Bronchial epithelial cell (primary cell): ENCODE measurements at regions not wholly inside any gene's neighbourhood (a gene's known extent, or its start where the extent isn't known, plus 50 kb on each side); places are given as distances from the start of the nearest gene placed in this dataset.
"Not testable (repeated sequence)": the region's sequence is repeated elsewhere in the genome, so short reads cannot be mapped to it uniquely, and the experiment has no call there.

Experiments
- DNase-seq: peaks from one replicate; pipeline ENCODE4 v3.0.0-alpha.2; 2010; ENCODE audit warnings: low read depth
- FAIRE-seq: peaks from 2 replicates; lab custom pipeline; 2011; peaks lifted over from hg19 to GRCh38; lab: Jason Lieb, UNC
- H3K27me3 ChIP-seq: 2 replicates; pipeline ENCODE4 v1.5.1; 2011; ENCODE audit warnings: low read length; ENCODE audit not compliant: control insufficient read depth, insufficient read depth
- H3K36me3 ChIP-seq: 2 replicates; pipeline ENCODE4 v1.5.1; 2011; ENCODE audit warnings: low read length; ENCODE audit not compliant: control insufficient read depth, insufficient read depth
- H3K4me3 ChIP-seq: 2 replicates; pipeline ENCODE4 v1.5.1; 2011; ENCODE audit warnings: mild to moderate bottlenecking, low read depth, low read length, control low read depth
- CTCF ChIP-seq: IDR thresholded peaks from 2 replicates; pipeline ENCODE4 v1.5.1; 2011; ENCODE audit warnings: mild to moderate bottlenecking, moderate library complexity, low read length, control low read depth, inconsistent platforms; ENCODE audit not compliant: insufficient read depth, severe bottlenecking

GRCh38 chr18:59079264-59079663 is 60.4 kb upstream of the SEC11C start:
- no peaks in the 10 kb centered on the region for H3K36me3 ChIP-seq
- peaks cover 2% of the 10 kb centered on the region for H3K27me3 ChIP-seq
- TF ChIP-seq CTCF = no peak
- H3K4me3 ChIP-seq = no peak overlapping the region
- FAIRE-seq (peak; percentile 66), DNase-seq (peak; percentile 33)

GRCh38 chr18:59079687-59080501 is 59.8 kb upstream of the SEC11C start:
- not testable (repeated sequence) for H3K4me3 ChIP-seq, H3K27me3 ChIP-seq, FAIRE-seq, H3K36me3 ChIP-seq
- DNase-seq = peak; percentile 56

DNA sequence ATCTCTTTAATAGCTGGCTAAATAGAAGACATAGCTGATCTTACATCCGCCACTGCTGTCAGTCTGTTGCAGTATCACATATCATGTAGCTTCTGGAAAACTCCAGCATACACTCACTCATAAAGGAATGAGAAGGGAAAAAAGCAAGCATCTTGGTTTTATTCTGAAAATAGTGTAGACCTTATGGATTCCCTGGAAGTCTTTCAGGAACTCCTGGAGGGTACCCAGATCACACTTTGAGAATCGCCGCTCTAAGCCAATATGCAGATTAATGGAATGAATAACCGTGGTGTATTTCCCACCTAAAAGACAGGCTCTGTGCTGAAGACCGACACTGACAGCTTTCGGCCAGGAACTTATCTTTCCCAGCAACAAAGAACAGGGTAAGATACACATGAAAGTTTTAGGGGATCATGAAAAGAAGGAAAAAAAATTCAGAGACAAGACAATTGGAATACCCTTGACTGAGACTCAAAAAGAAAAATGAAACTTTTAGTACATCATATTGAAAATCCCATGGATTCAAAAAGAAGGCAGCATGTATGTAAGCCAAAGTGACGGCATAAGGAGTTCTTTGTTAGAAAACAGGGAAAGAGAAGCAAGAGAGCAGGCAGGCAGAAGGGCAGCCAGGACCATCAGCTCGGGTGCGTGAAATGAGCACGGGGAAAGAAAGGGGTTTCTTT is 56.4 kb upstream of the SEC11C start:
- TF ChIP-seq CTCF = no peak
- no peak for FAIRE-seq

GRCh38 chr18:59085126-59085794 is 54.4 kb upstream of the SEC11C start:
- no peak for TF ChIP-seq CTCF
- H3K27me3 ChIP-seq = no peaks in the 10 kb centered on the region
- no peaks in the 10 kb centered on the region for H3K36me3 ChIP-seq
- no peak for DNase-seq
- FAIRE-seq = no peak
- H3K4me3 ChIP-seq = no peak overlapping the region

More for the DNA sequence above, 56.4 kb upstream of the SEC11C start:
- Histone ChIP-seq H3K4me3 (no peak overlapping the region), H3K27me3 (peaks cover 2% of the 10 kb centered on the region), H3K36me3 (no peaks in the 10 kb centered on the region)
- no peak for DNase-seq

GRCh38 chr18:59085797-59086196 is 53.9 kb upstream of the SEC11C start:
- TF ChIP-seq CTCF = no peak
- Histone ChIP-seq H3K4me3 (no peak overlapping the region), H3K27me3 (no peaks in the 10 kb centered on the region), H3K36me3 (no peaks in the 10 kb centered on the region)
- no peak for FAIRE-seq
- DNase-seq = peak; percentile 51

DNA sequence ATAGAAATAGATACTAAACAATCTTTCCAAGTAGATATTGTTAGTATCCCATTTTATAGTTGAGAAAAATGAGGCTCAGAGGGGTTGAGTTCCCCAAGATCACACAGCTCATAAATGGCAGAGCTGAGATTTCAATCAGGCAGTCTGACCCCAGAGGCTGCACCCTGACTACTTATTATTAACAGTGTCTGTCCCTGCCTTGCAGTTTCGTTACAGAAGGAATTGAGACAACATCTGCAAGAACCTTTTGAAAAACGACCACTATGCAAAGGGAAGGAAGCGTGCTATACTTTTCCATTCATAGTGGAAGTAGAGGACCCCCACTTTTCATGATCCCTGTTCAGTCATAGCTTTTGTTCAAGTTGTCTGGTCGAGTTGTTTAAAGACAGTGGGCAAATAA is 53.2 kb upstream of the SEC11C start:
- Histone ChIP-seq H3K4me3 (no peak overlapping the region), H3K36me3 (no peaks in the 10 kb centered on the region), H3K27me3 (no peaks in the 10 kb centered on the region)
- DNase-seq (no peak), FAIRE-seq (no peak)
- no peak for TF ChIP-seq CTCF
